Activated CD4-positive, CD25-positive, alpha-beta regulatory T cell treated with anti-CD3 and anti-CD28 coated beads, Interleukin-2, amount 50 U/mL, for 16 hours (primary cell): ENCODE measurements at regions not wholly inside any gene's neighbourhood (a gene's known extent, or its start where the extent isn't known, plus 50 kb on each side); places are given as distances from the start of the nearest gene placed in this dataset.
A peak's percentile ranks its signal among the peaks of the same experiment; 100 is the strongest.
"Not testable (repeated sequence)": the region's sequence is repeated elsewhere in the genome, so short reads cannot be mapped to it uniquely, and the experiment has no call there.

Source experiments
- DNase-seq: peaks from one replicate; pipeline ENCODE4 v3.0.0-alpha.2; 2020; ENCODE audit warnings: low read depth, low spot score

GRCh38 chr5:91315701-91316100 lies 67.4 kb downstream of the ARRDC3 start:
- DNase-seq, result no peak

GRCh38 chr5:91313757-91314673 lies 69.1 kb downstream of the ARRDC3 start:
- DNase-seq, result peak; percentile 74

- no peak for DNase-seq
These were observed 70.4 kb downstream of the ARRDC3 start for GRCh38 chr5:91312698-91313097.

- DNase-seq, result peak; percentile 45
These were observed 71.2 kb downstream of the ARRDC3 start for GRCh38 chr5:91311697-91312501.

GRCh38 chr5:91311168-91311696 lies 71.9 kb downstream of the ARRDC3 start:
- DNase-seq, result no peak

GRCh38 chr5:91308157-91308556 lies 75.0 kb downstream of the ARRDC3 start:
- DNase-seq, result not testable (repeated sequence)

- DNase-seq, result no peak
These were observed 76.1 kb downstream of the ARRDC3 start for GRCh38 chr5:91307048-91307447.

GRCh38 chr5:91306497-91306896 lies 76.6 kb downstream of the ARRDC3 start:
- DNase-seq, result no peak

- DNase-seq, result no peak
These were observed 77.5 kb downstream of the ARRDC3 start for GRCh38 chr5:91305640-91306039.

GRCh38 chr5:91304015-91304414 lies 79.1 kb downstream of the ARRDC3 start:
- DNase-seq, result not testable (repeated sequence)

- DNase-seq, result no peak
These were observed 80.2 kb downstream of the ARRDC3 start for GRCh38 chr5:91302958-91303357.

GRCh38 chr5:91302305-91302704 lies 80.8 kb downstream of the ARRDC3 start:
- no peak for DNase-seq

- no peak for DNase-seq
These were observed 81.8 kb downstream of the ARRDC3 start for GRCh38 chr5:91301106-91301846.

GRCh38 chr5:91297994-91298393 lies 85.1 kb downstream of the ARRDC3 start:
- DNase-seq, result no peak

GRCh38 chr5:91296674-91297143 lies 86.4 kb downstream of the ARRDC3 start:
- no peak for DNase-seq

- DNase-seq, result not testable (repeated sequence)
These were observed 87.0 kb downstream of the ARRDC3 start for GRCh38 chr5:91296102-91296501.

GRCh38 chr5:91293131-91293530 lies 90.0 kb downstream of the ARRDC3 start:
- no peak for DNase-seq

GRCh38 chr5:91291628-91292569 lies 91.2 kb downstream of the ARRDC3 start:
- DNase-seq, result no peak

GRCh38 chr5:91288118-91288916 lies 94.8 kb downstream of the ARRDC3 start:
- no peak for DNase-seq
